Upper lobe of right lung (tissue), 1 donor: ENCODE measurements at regions not wholly inside any gene's neighbourhood (a gene's known extent, or its start where the extent isn't known, plus 50 kb on each side); places are given as distances from the start of the nearest gene placed in this dataset.

Experiments used
- ATAC-seq: fragments of 200-7000 bp; cut with Tn5 transposase; one replicate; pipeline ENCODE4 v1.9.1; 2020; ENCODE audit warnings: mild to moderate bottlenecking, moderate library complexity
- DNase-seq: peaks from one replicate; pipeline ENCODE4 v3.0.0-alpha.2; 2020
- H3K27ac ChIP-seq: fragments of 200-600 bp; one replicate; pipeline ENCODE4 v1.8.0; 2022
- H3K27me3 ChIP-seq: fragments of 200-600 bp; one replicate; pipeline ENCODE4 v1.8.0; 2022; ENCODE audit warnings: mild to moderate bottlenecking
- H3K36me3 ChIP-seq: fragments of 200-600 bp; one replicate; pipeline ENCODE4 v1.8.0; 2022
- H3K4me1 ChIP-seq: fragments of 200-600 bp; one replicate; pipeline ENCODE4 v1.8.0; 2022
- H3K4me3 ChIP-seq: fragments of 200-600 bp; one replicate; pipeline ENCODE4 v1.8.0; 2022; ENCODE audit warnings: mild to moderate bottlenecking
- H3K9me3 ChIP-seq: fragments of 200-600 bp; one replicate; pipeline ENCODE4 v1.8.0; 2022
- intact Hi-C: fragments of 100-400 bp; cut with DNase I; formaldehyde crosslinking; loops from one replicate; pipeline ENCODE4 v1.11.0; 2022
- TF ChIP-seq, protein P1 (sequence below): fragments of 200-600 bp; IDR thresholded peaks from one replicate; pipeline ENCODE4 v1.8.0; 2022; ENCODE audit warnings: antibody characterized with exemption
- donor health status: DM: no; HTN: yes; CAD: no; lungs with severe emphysema.

DNA sequence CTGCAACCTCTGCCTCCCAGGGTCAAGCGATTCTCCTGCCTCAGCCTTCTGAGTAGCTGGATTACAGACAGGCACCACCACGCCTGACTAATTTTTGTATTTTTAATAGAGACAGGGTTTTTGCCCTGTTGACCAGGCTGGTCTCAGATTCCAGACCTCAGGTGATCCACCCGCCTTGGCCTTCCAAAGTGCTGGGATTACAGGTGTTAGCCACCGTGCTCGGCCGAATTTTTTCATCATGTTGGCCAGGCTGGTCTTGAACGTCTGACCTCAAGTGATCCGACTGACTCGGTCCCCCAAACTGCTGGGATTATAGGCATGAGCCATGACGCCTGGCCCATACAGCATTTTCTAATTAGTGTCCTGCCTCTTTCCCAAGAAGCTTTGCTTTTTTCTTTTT lies 52.7 kb upstream of the ADORA2B start:
- DNase-seq (peak; percentile 27), ATAC-seq (no peak)
- Histone ChIP-seq H3K27ac (peak overlapping the region; percentile 44), H3K27me3 (no peaks in the 10 kb centered on the region), H3K4me1 (no peaks in the 10 kb centered on the region), H3K36me3 (no peaks in the 10 kb centered on the region), H3K4me3 (no peak overlapping the region), H3K9me3 (no peaks in the 10 kb centered on the region)
- intact Hi-C loops, result no loop called here
- TF ChIP-seq, protein P1, sequence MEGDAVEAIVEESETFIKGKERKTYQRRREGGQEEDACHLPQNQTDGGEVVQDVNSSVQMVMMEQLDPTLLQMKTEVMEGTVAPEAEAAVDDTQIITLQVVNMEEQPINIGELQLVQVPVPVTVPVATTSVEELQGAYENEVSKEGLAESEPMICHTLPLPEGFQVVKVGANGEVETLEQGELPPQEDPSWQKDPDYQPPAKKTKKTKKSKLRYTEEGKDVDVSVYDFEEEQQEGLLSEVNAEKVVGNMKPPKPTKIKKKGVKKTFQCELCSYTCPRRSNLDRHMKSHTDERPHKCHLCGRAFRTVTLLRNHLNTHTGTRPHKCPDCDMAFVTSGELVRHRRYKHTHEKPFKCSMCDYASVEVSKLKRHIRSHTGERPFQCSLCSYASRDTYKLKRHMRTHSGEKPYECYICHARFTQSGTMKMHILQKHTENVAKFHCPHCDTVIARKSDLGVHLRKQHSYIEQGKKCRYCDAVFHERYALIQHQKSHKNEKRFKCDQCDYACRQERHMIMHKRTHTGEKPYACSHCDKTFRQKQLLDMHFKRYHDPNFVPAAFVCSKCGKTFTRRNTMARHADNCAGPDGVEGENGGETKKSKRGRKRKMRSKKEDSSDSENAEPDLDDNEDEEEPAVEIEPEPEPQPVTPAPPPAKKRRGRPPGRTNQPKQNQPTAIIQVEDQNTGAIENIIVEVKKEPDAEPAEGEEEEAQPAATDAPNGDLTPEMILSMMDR, result no peak

DNA sequence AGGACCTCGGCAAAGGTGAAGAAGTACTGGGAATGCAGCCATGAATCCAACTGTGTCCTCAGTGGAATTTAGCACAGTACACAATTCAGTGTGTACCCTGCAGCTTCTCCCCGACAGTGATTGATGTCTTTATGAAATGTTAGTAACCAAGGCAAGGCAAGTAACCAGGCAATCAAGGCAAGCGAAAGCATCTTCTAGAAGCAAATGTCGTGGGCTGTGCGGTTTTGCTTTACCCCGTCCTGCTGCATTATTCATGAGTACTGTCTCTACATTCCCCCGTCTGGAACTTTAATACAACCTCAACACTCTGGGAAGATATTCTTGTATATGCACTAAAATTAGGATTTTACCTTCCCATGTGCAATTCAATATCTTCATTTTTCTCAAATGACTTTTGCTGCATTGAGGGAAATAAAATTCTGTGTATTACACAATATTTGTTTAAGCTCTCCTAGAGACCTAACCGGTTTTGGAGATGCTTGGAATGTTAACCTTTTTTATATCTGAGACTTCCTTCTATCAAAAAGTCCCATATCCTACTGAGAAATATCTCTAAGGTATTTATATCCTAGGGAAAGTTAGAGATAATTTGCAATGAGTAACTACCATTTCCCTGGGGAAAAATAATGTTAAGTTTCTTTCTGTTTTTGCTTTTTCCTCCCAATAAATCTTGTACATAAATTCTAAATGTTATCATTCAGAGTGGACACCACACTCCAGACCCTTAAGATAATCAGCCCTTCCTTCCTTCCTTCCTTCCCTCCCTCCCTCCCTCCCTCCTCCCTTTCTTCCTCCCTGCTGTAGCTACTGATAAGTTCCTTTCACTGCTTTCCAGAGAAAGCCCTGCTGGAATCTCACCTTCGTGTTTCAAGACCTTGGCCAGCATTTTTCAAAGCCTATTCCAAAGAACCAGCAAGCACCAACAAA lies 51.9 kb upstream of the ADORA2B start:
- no peak for DNase-seq
- intact Hi-C loops, result no loop called here
- TF ChIP-seq, protein P1, result no peak
- Histone ChIP-seq H3K4me1 (no peaks in the 10 kb centered on the region), H3K4me3 (no peak overlapping the region), H3K36me3 (no peaks in the 10 kb centered on the region), H3K9me3 (no peaks in the 10 kb centered on the region), H3K27ac (peak overlapping the region; percentile 59), H3K27me3 (no peaks in the 10 kb centered on the region)
- ATAC-seq, result peak; percentile 60

DNA sequence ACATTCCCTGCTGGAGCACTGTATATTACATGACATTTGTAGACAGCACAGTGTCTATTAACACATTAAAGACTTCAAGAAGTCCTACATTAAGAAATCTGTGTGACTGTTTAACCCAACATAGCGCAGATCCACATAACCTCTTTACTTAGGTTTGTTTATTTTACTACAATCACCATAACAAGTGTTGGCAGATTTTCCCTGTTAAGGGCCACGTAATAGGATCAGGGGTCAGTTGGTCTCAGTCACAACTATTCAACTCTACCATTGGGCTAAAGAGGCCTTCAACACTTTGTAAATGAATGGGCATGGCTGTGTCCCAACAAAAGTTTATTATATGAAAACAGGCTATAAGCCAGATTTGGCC lies 51.3 kb upstream of the ADORA2B start:
- Histone ChIP-seq H3K4me3 (no peak overlapping the region), H3K27ac (peak overlapping the region; percentile 59), H3K9me3 (no peaks in the 10 kb centered on the region), H3K36me3 (no peaks in the 10 kb centered on the region), H3K27me3 (no peaks in the 10 kb centered on the region), H3K4me1 (no peaks in the 10 kb centered on the region)
- ATAC-seq (no peak), DNase-seq (no peak)
- intact Hi-C loops, result no loop called here
- TF ChIP-seq, protein P1, result no peak

DNA sequence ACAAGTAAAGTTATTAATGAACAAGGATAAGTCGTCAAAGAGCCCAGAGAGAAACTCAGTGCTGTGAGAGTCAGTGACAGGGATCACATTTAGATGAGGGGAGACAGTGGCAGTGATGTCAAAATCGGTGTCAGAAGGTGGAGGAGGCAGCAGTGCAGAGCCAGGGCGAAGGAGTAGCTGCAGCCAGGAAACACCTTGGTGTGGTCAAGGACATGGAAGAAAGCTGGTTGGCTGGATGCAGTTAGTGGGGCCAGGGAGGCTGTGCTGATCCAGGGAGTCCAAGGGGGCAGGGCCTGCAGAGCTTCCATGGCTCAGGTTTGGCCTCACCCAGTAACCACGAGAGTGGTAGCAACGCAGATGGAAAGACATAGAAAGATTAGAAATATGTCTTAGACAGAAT lies 50.7 kb upstream of the ADORA2B start:
- H3K27me3 ChIP-seq, result no peaks in the 10 kb centered on the region
- peak overlapping the region; percentile 59 for H3K27ac ChIP-seq
- no peaks in the 10 kb centered on the region for H3K36me3 ChIP-seq
- H3K4me3 ChIP-seq, result no peak overlapping the region
- TF ChIP-seq, protein P1, result no peak
- ATAC-seq, result no peak
- H3K9me3 ChIP-seq, result no peaks in the 10 kb centered on the region
- peak; percentile 42 for DNase-seq
- no peaks in the 10 kb centered on the region for H3K4me1 ChIP-seq
- intact Hi-C loops, result no loop called here

DNA sequence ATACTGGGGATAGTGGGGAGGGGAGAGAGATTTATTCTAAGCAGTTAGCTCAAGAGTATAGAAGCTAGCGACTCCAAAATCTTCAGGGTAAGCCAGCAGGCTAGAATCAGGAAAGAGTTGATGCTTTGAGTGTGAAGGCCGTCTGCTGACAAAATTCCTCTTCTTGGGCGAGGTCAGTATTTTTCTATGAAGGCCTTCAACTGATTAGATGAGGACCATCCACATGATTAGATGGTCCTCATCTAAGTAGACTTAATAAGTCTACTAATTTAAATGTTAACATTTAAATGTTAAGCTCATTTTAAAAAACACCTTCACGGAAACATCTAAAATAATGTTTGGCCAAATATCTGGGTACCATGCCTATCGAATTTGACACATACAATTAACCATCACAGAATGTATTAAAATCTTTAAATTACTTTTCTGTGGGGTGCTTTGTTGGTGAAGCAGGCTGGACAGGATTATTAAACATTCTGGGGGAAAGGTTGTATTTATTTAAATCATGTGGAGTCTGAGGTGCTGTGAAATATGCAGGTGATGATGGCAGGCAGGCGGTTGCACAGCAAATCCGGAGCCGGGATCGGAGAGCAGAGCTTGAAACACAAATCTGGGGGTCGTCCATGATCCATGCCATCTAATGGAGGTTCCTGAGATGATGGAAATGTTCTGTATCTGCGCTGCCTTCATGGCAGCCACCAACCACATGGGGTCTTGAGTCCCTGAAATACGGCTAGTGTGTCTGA lies 49.8 kb upstream of the ADORA2B start:
- intact Hi-C loops, result no loop called here
- DNase-seq (no peak), ATAC-seq (no peak)
- H3K4me1 ChIP-seq, result no peaks in the 10 kb centered on the region
- H3K4me3 ChIP-seq, result no peak overlapping the region
- no peaks in the 10 kb centered on the region for H3K27me3 ChIP-seq
- H3K36me3 ChIP-seq, result no peaks in the 10 kb centered on the region
- no peak overlapping the region for H3K27ac ChIP-seq
- H3K9me3 ChIP-seq, result no peaks in the 10 kb centered on the region
- TF ChIP-seq, protein P1, result no peak
